HCT116 (cell line): ENCODE measurements at regions not wholly inside any gene's neighbourhood (a gene's known extent, or its start where the extent isn't known, plus 50 kb on each side); places are given as distances from the start of the nearest gene placed in this dataset.

Experiments
- ATAC-seq: fragments of 200-7000 bp; cut with Tn5 transposase; 2 replicates; pipeline ENCODE4 v1.9.1; 2020; ENCODE audit warnings: mild to moderate bottlenecking, moderate library complexity
- BruUV-seq: library from RNA; stranded (reverse); fragments of 400-500 nt; replicated peaks from 2 replicates; lab custom pipeline; 2021; lab: Mats Ljungman, UMichigan
- CTCF ChIA-PET: fragments of 300-600 bp; sonication (Branson Sonifier 250); formaldehyde crosslinking; loops from one replicate; lab custom pipeline; 2021; ENCODE audit warnings: antibody characterized with exemption; lab: Charles Lee
- POLR2A ChIA-PET: fragments of 300-600, 350-600 bp; sonication (Branson Sonifier 250); formaldehyde crosslinking; loops from one replicate; lab custom pipeline; 2021; ENCODE audit warnings: antibody characterized with exemption; lab: Charles Lee
- RAD21 ChIA-PET, 2 experiments: fragments of 300-600 bp; sonication (Branson Sonifier 250); formaldehyde crosslinking; loops; one replicate each; lab custom pipeline; 2023; ENCODE audit warnings: low total read pairs in 2 of 2; ENCODE audit not compliant: uncharacterized antibody in 2 of 2, unreplicated experiment in 2 of 2, low non-redundant PET in 1 of 2; lab: Charles Lee
- DNase-seq: peaks from one replicate; pipeline ENCODE4 v3.0.0-alpha.2; 2010; ENCODE audit warnings: low read depth, low spot score
- H2AFZ ChIP-seq: fragments of 200-600 bp; shearing (Covaris generic), sonication (generic); 2 replicates; pipeline ENCODE4 v1.6.1; 2017; ENCODE audit warnings: low read depth, mixed run types, mixed read lengths, antibody characterized with exemption, low read length; ENCODE audit not compliant: poor library complexity, severe bottlenecking
- H3K27ac ChIP-seq: 2 replicates; pipeline ENCODE4 v1.5.1; 2012; ENCODE audit warnings: low read depth, low read length
- H3K27me3 ChIP-seq: fragments of 200-600 bp; sonication (generic); 2 replicates; pipeline ENCODE4 v1.6.1; 2016; ENCODE audit warnings: mixed run types, low read length, mixed read lengths; ENCODE audit not compliant: insufficient read depth
- H3K36me3 ChIP-seq, 2 experiments: fragments of 200-500 bp in 1 of 2; fragments of 200-600 bp in 1 of 2; sonication (Bioruptor generic) in 1 of 2; sonication (generic) in 1 of 2; 2 replicates each; pipeline versions ENCODE4 v1.5.1 to v1.6.1; 2014 to 2016; ENCODE audit warnings: low read length in 2 of 2, inconsistent platforms in 1 of 2, mixed read lengths in 1 of 2, mixed run types in 1 of 2; ENCODE audit not compliant: insufficient read depth in 2 of 2, control insufficient read depth in 1 of 2
- H3K4me1 ChIP-seq, 2 experiments: fragments of 200-600 bp in 1 of 2; sonication (generic) in 1 of 2; 2 replicates each; pipeline versions ENCODE4 v1.5.1 to v1.6.1; 2012 to 2017; ENCODE audit warnings: low read length in 2 of 2, inconsistent platforms in 1 of 2, mild to moderate bottlenecking in 1 of 2, mixed read lengths in 1 of 2, mixed run types in 1 of 2, moderate library complexity in 1 of 2; ENCODE audit not compliant: insufficient read depth in 2 of 2, control insufficient read depth in 1 of 2
- H3K4me2 ChIP-seq: fragments of 200-600 bp; sonication (generic); 2 replicates; pipeline ENCODE4 v1.6.1; 2017; ENCODE audit warnings: mixed run types, low read length, mixed read lengths
- H3K4me3 ChIP-seq, 2 experiments: fragments of 200-600 bp in 1 of 2; sonication (generic) in 1 of 2; replicated peaks in 1 of 2; 2 replicates each; pipeline ENCODE4 v1.5.1; 2011 to 2016; ENCODE audit warnings: low read length in 2 of 2, control low read depth in 1 of 2, low read depth in 1 of 2, mild to moderate bottlenecking in 1 of 2, mixed read lengths in 1 of 2, mixed run types in 1 of 2
- H3K79me2 ChIP-seq: fragments of 200-600 bp; sonication (generic); 2 replicates; pipeline ENCODE4 v1.6.1; 2017; ENCODE audit warnings: mild to moderate bottlenecking, mixed run types, low read length, moderate library complexity, mixed read lengths; ENCODE audit not compliant: insufficient read depth
- H3K9ac ChIP-seq: fragments of 200-600 bp; sonication (generic); 2 replicates; pipeline ENCODE4 v1.6.1; 2016; ENCODE audit warnings: low read length, mixed read lengths
- H3K9me2 ChIP-seq: fragments of 200-600 bp; sonication (generic), shearing (Covaris generic); 2 replicates; pipeline ENCODE4 v1.6.1; 2017; ENCODE audit warnings: mixed run types, mild to moderate bottlenecking, moderate library complexity; ENCODE audit not compliant: insufficient read depth
- H3K9me3 ChIP-seq, 2 experiments: fragments of 200-500 bp in 1 of 2; fragments of 200-600 bp in 1 of 2; sonication (Bioruptor generic) in 1 of 2; sonication (generic) in 1 of 2; 2 replicates each; pipeline ENCODE4 v1.6.1; 2014 to 2017; ENCODE audit warnings: low read length in 2 of 2, mixed read lengths in 2 of 2, inconsistent platforms in 1 of 2, low read depth in 1 of 2, mild to moderate bottlenecking in 1 of 2, mixed run types in 1 of 2, moderate library complexity in 1 of 2; ENCODE audit not compliant: control insufficient read depth in 1 of 2, insufficient read depth in 1 of 2
- H4K20me1 ChIP-seq: fragments of 200-600 bp; sonication (generic), shearing (Covaris generic); 2 replicates; pipeline ENCODE4 v1.6.1; 2017; ENCODE audit warnings: mixed run types, mild to moderate bottlenecking, moderate library complexity; ENCODE audit not compliant: insufficient read depth
- CEBPB ChIP-seq: IDR thresholded peaks from 2 replicates; pipeline ENCODE4 v1.6.1; 2012; ENCODE audit warnings: low read depth
- ELF1 ChIP-seq: IDR thresholded peaks from 2 replicates; pipeline ENCODE4 v1.6.1; 2012; ENCODE audit warnings: low read depth, borderline replicate concordance
- EZH2 ChIP-seq: fragments of 200-600 bp; sonication (generic); IDR thresholded peaks from 2 replicates; pipeline ENCODE4 v1.6.1; 2017; ENCODE audit warnings: antibody characterized with exemption, mixed run types
- POLR2A ChIP-seq: IDR thresholded peaks from 2 replicates; pipeline ENCODE4 v1.7.0; 2011; ENCODE audit warnings: borderline replicate concordance; ENCODE audit not compliant: insufficient read depth, insufficient read length; ENCODE audit errors: extremely low read depth
- POLR2AphosphoS5 ChIP-seq: IDR thresholded peaks from 2 replicates; pipeline ENCODE4 v1.6.1; 2011; ENCODE audit warnings: mild to moderate bottlenecking, low read depth, low read length, moderate library complexity
- RAD21 ChIP-seq: IDR thresholded peaks from 2 replicates; pipeline ENCODE4 v1.6.1; 2012; ENCODE audit warnings: low read depth, mild to moderate bottlenecking
- SIN3A ChIP-seq: IDR thresholded peaks from 2 replicates; pipeline ENCODE4 v1.6.1; 2012; ENCODE audit warnings: low read depth
- SP1 ChIP-seq: IDR thresholded peaks from 2 replicates; pipeline ENCODE4 v1.6.1; 2012; ENCODE audit warnings: low read depth
- TCF7L2 ChIP-seq: IDR thresholded peaks from 2 replicates; pipeline ENCODE4 v1.7.0; 2011; ENCODE audit warnings: borderline replicate concordance, inconsistent platforms; ENCODE audit not compliant: insufficient read depth, insufficient read length; ENCODE audit errors: extremely low read depth
- ZFX ChIP-seq: fragments of 450-650 bp; IDR thresholded peaks from 2 replicates; pipeline ENCODE4 v1.6.1; 2017
- intact Hi-C: fragments of 100-400 bp; cut with micrococcal nuclease; formaldehyde crosslinking; loops from 2 replicates; pipeline ENCODE4 v1.10.0; 2022
- TF ChIP-seq, protein P1 (sequence below): IDR thresholded peaks from 2 replicates; pipeline ENCODE4 v1.6.1; 2012; ENCODE audit warnings: low read depth

DNA sequence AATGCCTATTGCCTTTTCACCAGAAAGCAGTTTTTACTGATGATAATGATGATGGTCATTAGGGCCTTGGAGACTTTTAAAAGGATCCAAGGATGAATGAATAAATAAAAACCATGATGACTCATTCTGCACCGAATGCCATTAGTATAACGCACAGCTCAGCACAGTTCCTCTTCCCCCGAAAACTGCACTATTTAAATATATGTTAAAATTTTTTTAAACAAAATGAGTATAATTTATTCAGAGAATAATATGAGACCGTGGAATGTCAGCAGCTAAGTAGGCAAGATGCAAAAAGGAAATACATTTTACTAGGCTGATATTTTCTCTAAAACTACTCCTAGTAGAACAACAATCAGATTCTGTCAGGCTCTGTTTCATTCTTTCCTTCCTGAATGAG, 83.4 kb upstream of the NANOGP8 start (continued):
- TF ChIP-seq, protein P1, sequence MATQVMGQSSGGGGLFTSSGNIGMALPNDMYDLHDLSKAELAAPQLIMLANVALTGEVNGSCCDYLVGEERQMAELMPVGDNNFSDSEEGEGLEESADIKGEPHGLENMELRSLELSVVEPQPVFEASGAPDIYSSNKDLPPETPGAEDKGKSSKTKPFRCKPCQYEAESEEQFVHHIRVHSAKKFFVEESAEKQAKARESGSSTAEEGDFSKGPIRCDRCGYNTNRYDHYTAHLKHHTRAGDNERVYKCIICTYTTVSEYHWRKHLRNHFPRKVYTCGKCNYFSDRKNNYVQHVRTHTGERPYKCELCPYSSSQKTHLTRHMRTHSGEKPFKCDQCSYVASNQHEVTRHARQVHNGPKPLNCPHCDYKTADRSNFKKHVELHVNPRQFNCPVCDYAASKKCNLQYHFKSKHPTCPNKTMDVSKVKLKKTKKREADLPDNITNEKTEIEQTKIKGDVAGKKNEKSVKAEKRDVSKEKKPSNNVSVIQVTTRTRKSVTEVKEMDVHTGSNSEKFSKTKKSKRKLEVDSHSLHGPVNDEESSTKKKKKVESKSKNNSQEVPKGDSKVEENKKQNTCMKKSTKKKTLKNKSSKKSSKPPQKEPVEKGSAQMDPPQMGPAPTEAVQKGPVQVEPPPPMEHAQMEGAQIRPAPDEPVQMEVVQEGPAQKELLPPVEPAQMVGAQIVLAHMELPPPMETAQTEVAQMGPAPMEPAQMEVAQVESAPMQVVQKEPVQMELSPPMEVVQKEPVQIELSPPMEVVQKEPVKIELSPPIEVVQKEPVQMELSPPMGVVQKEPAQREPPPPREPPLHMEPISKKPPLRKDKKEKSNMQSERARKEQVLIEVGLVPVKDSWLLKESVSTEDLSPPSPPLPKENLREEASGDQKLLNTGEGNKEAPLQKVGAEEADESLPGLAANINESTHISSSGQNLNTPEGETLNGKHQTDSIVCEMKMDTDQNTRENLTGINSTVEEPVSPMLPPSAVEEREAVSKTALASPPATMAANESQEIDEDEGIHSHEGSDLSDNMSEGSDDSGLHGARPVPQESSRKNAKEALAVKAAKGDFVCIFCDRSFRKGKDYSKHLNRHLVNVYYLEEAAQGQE = no peak
- no peak for TF ChIP-seq RAD21
- TF ChIP-seq POLR2AphosphoS5 = no peak

DNA sequence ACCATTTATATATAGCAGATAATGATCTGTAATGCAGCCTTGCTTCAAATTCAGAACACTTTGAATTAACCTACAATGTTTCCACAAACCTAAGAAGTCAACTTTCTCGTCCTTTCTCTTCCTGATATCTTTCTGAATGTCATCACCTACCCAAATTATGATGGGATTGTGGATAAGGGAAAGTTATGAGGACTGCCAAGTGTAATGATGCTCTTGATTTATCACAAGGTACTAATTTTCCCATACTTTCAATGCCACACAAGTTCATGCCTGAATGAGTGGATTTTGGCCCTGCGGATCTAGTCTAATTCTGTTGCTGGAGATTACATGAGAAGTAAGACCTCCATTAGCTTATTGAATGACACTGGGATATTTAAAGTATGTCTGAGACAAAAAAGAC, 82.6 kb upstream of the NANOGP8 start:
- Histone ChIP-seq H3K4me1 (no peaks in the 10 kb centered on the region), H3K4me3 (no peak overlapping the region), H3K9ac (no peak overlapping the region), H3K27me3 (no peaks in the 10 kb centered on the region), H3K9me2 (no peaks in the 10 kb centered on the region), H2AFZ (no peak overlapping the region), H3K79me2 (no peaks in the 10 kb centered on the region), H3K4me2 (no peak overlapping the region), H3K27ac (no peak overlapping the region), H3K36me3 (no peaks in the 10 kb centered on the region), H4K20me1 (no peaks in the 10 kb centered on the region), H3K9me3 (no peaks in the 10 kb centered on the region)
- no TSS peak for BruUV-seq
- CTCF ChIA-PET = no interaction called here
- DNase-seq (no peak), ATAC-seq (no peak)
- intact Hi-C loops = no loop called here
- RAD21 ChIA-PET = no interaction called here
- TF ChIP-seq EZH2 = no peak
- TF ChIP-seq SIN3A = no peak
- TF ChIP-seq SP1 = no peak
- no peak for TF ChIP-seq POLR2AphosphoS5
- no peak for TF ChIP-seq RAD21
- TF ChIP-seq ELF1 = no peak
- TF ChIP-seq TCF7L2 = no peak
- no peak for TF ChIP-seq CEBPB
- TF ChIP-seq ZFX = no peak
- TF ChIP-seq POLR2A = no peak
- POLR2A ChIA-PET = no interaction called here
